ENCODE measurements at regions not wholly inside any gene's neighbourhood (a gene's known extent, or its start where the extent isn't known, plus 50 kb on each side); places are given as distances from the start of the nearest gene placed in this dataset.
"Not testable (repeated sequence)": the region's sequence is repeated elsewhere in the genome, so short reads cannot be mapped to it uniquely, and the experiment has no call there.

- Mint-ChIP-seq H3K4me1 (ENCODE audit: low read depth) (peaks cover 53% of the 10 kb centered on the region), H3K27ac (peak overlapping the region; percentile 55), H3K4me3 (no peak overlapping the region), H3K9me3 (no peaks in the 10 kb centered on the region), H3K27me3 (peaks cover 12% of the 10 kb centered on the region), H3K36me3 (ENCODE audit: low read depth) (no peaks in the 10 kb centered on the region)
- intact Hi-C loops (cut with micrococcal nuclease) = loop anchor here (5.0 kb wide), 1 partner anchor 37 kb away; no protein-coding TSS in a partner anchor
These were observed 162.8 kb downstream of the SMAD6 start for GRCh38 chr15:66864871-66865281.

GRCh38 chr15:66865622-66866611 lies 163.9 kb downstream of the SMAD6 start:
- peaks cover 16% of the 10 kb centered on the region for H3K27me3 Mint-ChIP-seq
- peak overlapping the region; percentile 66 for H3K27ac Mint-ChIP-seq
- H3K36me3 Mint-ChIP-seq (ENCODE audit: low read depth) = no peaks in the 10 kb centered on the region
- no peak overlapping the region for H3K4me3 Mint-ChIP-seq
- no peaks in the 10 kb centered on the region for H3K9me3 Mint-ChIP-seq
- H3K4me1 Mint-ChIP-seq (ENCODE audit: low read depth) = peaks cover 57% of the 10 kb centered on the region
- intact Hi-C loops (cut with micrococcal nuclease) = loop anchor here (5.0 kb wide), 1 partner anchor 36 kb away; no protein-coding TSS in a partner anchor

- no peaks in the 10 kb centered on the region for H3K9me3 Mint-ChIP-seq
- peaks cover 57% of the 10 kb centered on the region for H3K4me1 Mint-ChIP-seq (ENCODE audit: low read depth)
- H3K27me3 Mint-ChIP-seq = peaks cover 16% of the 10 kb centered on the region
- intact Hi-C loops (cut with micrococcal nuclease) = loop anchor here (5.0 kb wide), 1 partner anchor 36 kb away; no protein-coding TSS in a partner anchor
- H3K27ac Mint-ChIP-seq = peak overlapping the region; percentile 74
- H3K36me3 Mint-ChIP-seq (ENCODE audit: low read depth) = no peaks in the 10 kb centered on the region
- no peak overlapping the region for H3K4me3 Mint-ChIP-seq
These were observed 164.6 kb downstream of the SMAD6 start for GRCh38 chr15:66866656-66867055.

- H3K9me3 Mint-ChIP-seq = no peaks in the 10 kb centered on the region
- peaks cover 17% of the 10 kb centered on the region for H3K27me3 Mint-ChIP-seq
- no peak overlapping the region for H3K27ac Mint-ChIP-seq
These were observed 166.9 kb downstream of the SMAD6 start for GRCh38 chr15:66868918-66869317.

GRCh38 chr15:66870880-66871388 lies 168.9 kb downstream of the SMAD6 start:
- Mint-ChIP-seq H3K4me3 (no peak overlapping the region), H3K27ac (no peak overlapping the region), H3K27me3 (peaks cover 22% of the 10 kb centered on the region), H3K9me3 (no peaks in the 10 kb centered on the region), H3K36me3 (ENCODE audit: low read depth) (no peaks in the 10 kb centered on the region), H3K4me1 (ENCODE audit: low read depth) (peaks cover 32% of the 10 kb centered on the region)
- intact Hi-C loops (cut with micrococcal nuclease) = no loop called here

More at GRCh38 chr15:66868918-66869317, 166.9 kb downstream of the SMAD6 start:
- Mint-ChIP-seq H3K4me3 (no peak overlapping the region), H3K4me1 (ENCODE audit: low read depth) (peaks cover 43% of the 10 kb centered on the region), H3K36me3 (ENCODE audit: low read depth) (no peaks in the 10 kb centered on the region)
- intact Hi-C loops (cut with micrococcal nuclease) = loop anchor here (5.0 kb wide), 1 partner anchor 33 kb away; no protein-coding TSS in a partner anchor

GRCh38 chr15:66872405-66872804 lies 170.4 kb downstream of the SMAD6 start:
- no peak overlapping the region for H3K27ac Mint-ChIP-seq
- peaks cover 30% of the 10 kb centered on the region for H3K4me1 Mint-ChIP-seq (ENCODE audit: low read depth)

GRCh38 chr15:66873331-66873730 lies 171.3 kb downstream of the SMAD6 start:
- H3K9me3 Mint-ChIP-seq; H3K36me3 Mint-ChIP-seq (ENCODE audit: low read depth); intact Hi-C loops (cut with micrococcal nuclease); H3K4me3 Mint-ChIP-seq; H3K27ac Mint-ChIP-seq: not testable (repeated sequence)
- Mint-ChIP-seq H3K4me1 (ENCODE audit: low read depth) (peaks cover 33% of the 10 kb centered on the region), H3K27me3 (peaks cover 35% of the 10 kb centered on the region)

More at GRCh38 chr15:66872405-66872804, 170.4 kb downstream of the SMAD6 start:
- intact Hi-C loops (cut with micrococcal nuclease) = no loop called here
- Mint-ChIP-seq H3K36me3 (ENCODE audit: low read depth) (no peaks in the 10 kb centered on the region), H3K4me3 (no peak overlapping the region), H3K27me3 (peaks cover 32% of the 10 kb centered on the region), H3K9me3 (no peaks in the 10 kb centered on the region)

GRCh38 chr15:66873856-66874255 lies 171.8 kb downstream of the SMAD6 start:
- intact Hi-C loops (cut with micrococcal nuclease) = no loop called here
- no peaks in the 10 kb centered on the region for H3K9me3 Mint-ChIP-seq
- no peak overlapping the region for H3K27ac Mint-ChIP-seq
- peaks cover 34% of the 10 kb centered on the region for H3K27me3 Mint-ChIP-seq
- no peak overlapping the region for H3K4me3 Mint-ChIP-seq
- H3K4me1 Mint-ChIP-seq (ENCODE audit: low read depth) = peaks cover 31% of the 10 kb centered on the region
- H3K36me3 Mint-ChIP-seq (ENCODE audit: low read depth) = no peaks in the 10 kb centered on the region

GRCh38 chr15:66875588-66876420 lies 173.8 kb downstream of the SMAD6 start:
- Mint-ChIP-seq H3K36me3 (ENCODE audit: low read depth) (no peaks in the 10 kb centered on the region), H3K27ac (no peak overlapping the region), H3K4me3 (no peak overlapping the region), H3K9me3 (no peaks in the 10 kb centered on the region), H3K4me1 (ENCODE audit: low read depth) (peaks cover 21% of the 10 kb centered on the region), H3K27me3 (peaks cover 26% of the 10 kb centered on the region)
- intact Hi-C loops (cut with micrococcal nuclease) = no loop called here

GRCh38 chr15:66876421-66876730 lies 174.3 kb downstream of the SMAD6 start:
- no peaks in the 10 kb centered on the region for H3K36me3 Mint-ChIP-seq (ENCODE audit: low read depth)
- H3K4me1 Mint-ChIP-seq (ENCODE audit: low read depth) = peaks cover 21% of the 10 kb centered on the region
- no peak overlapping the region for H3K27ac Mint-ChIP-seq
- H3K27me3 Mint-ChIP-seq = peaks cover 30% of the 10 kb centered on the region
- intact Hi-C loops (cut with micrococcal nuclease) = no loop called here
- H3K4me3 Mint-ChIP-seq = no peak overlapping the region
- no peaks in the 10 kb centered on the region for H3K9me3 Mint-ChIP-seq

GRCh38 chr15:66876731-66877476 lies 174.9 kb downstream of the SMAD6 start:
- Mint-ChIP-seq H3K27ac (no peak overlapping the region), H3K9me3 (no peaks in the 10 kb centered on the region), H3K36me3 (ENCODE audit: low read depth) (no peaks in the 10 kb centered on the region), H3K4me3 (no peak overlapping the region), H3K27me3 (peaks cover 30% of the 10 kb centered on the region), H3K4me1 (ENCODE audit: low read depth) (peaks cover 21% of the 10 kb centered on the region)
- intact Hi-C loops (cut with micrococcal nuclease) = no loop called here

GRCh38 chr15:66877477-66878271 lies 175.6 kb downstream of the SMAD6 start:
- no peak overlapping the region for H3K27ac Mint-ChIP-seq

More at GRCh38 chr15:66877477-66878271, 175.6 kb downstream of the SMAD6 start:
- Mint-ChIP-seq H3K36me3 (ENCODE audit: low read depth) (no peaks in the 10 kb centered on the region), H3K4me1 (ENCODE audit: low read depth) (peaks cover 16% of the 10 kb centered on the region), H3K4me3 (no peak overlapping the region), H3K27me3 (peaks cover 30% of the 10 kb centered on the region), H3K9me3 (no peaks in the 10 kb centered on the region)
- intact Hi-C loops (cut with micrococcal nuclease) = no loop called here

Data from dendritic cell treated with granulocyte-macrophage colony-stimulating factor and Interleukin-4, amounts not matched to agents 40 ng/mL and 50 ng/mL, for 4 days (primary cell).